ENCODE measurements at regions not wholly inside any gene's neighbourhood (a gene's known extent, or its start where the extent isn't known, plus 50 kb on each side); places are given as distances from the start of the nearest gene placed in this dataset.

DNA sequence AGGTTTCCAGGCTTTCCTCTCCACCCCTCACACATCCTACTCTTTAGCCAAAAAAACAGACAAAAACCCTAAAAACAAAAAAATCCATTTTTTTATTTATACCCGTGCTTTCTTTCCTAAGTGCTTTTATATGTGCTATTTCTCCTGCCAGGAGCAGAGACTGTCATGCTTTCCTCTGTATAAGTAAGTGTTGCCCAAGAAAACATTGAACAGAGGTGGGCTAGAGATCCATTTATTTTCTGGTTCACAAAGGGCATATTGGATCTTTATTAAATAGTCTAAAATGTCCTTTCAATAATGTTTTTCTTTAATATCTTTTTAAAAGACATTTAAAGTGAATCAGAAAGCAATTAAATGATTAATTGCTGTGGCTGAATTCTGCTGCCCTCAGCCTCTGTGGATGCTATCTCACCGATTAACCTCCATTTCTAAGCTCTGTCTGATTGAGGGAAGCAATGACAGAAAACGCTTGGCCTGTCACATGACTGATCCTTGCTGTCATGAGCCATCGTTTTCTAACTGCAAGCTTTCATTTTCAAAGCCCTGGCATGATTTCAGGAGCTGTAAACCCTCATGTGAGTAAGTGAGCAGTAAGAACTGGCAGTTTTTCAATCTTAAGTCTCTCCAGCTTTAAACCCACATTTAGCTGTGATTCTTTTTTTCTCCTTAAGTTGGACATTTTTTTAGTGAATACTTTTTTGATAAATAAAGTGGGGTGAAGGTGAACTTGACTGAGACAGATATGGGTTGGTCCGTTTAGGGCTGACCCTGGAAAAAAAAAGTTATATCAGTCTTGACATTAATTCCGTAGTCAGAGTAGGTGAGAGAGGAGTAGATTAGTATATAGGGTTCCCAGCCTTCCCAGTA is 180.7 kb upstream of the PGRMC2 start:
- H3K27ac ChIP-seq = peak overlapping the region; percentile 51

DNA sequence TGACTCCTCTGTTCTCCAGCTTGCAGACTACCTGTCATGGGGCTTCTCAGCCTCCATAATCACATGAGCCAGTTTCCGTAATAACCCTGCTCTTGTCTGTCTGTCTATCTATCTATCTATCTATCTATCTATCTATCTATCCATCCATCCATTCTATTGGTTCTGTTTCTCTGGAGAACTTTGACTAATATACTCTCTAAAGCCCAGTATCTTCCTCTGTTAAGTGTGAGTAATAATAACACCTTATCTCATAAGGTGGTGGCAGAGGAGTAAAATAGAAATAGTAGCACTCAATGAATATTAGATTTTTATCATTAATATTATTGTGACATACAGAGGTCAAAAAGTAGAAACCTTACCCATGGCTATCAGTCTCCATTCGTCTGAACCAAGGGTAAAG is 177.9 kb upstream of the PGRMC2 start:
- TF ChIP-seq, protein P1, sequence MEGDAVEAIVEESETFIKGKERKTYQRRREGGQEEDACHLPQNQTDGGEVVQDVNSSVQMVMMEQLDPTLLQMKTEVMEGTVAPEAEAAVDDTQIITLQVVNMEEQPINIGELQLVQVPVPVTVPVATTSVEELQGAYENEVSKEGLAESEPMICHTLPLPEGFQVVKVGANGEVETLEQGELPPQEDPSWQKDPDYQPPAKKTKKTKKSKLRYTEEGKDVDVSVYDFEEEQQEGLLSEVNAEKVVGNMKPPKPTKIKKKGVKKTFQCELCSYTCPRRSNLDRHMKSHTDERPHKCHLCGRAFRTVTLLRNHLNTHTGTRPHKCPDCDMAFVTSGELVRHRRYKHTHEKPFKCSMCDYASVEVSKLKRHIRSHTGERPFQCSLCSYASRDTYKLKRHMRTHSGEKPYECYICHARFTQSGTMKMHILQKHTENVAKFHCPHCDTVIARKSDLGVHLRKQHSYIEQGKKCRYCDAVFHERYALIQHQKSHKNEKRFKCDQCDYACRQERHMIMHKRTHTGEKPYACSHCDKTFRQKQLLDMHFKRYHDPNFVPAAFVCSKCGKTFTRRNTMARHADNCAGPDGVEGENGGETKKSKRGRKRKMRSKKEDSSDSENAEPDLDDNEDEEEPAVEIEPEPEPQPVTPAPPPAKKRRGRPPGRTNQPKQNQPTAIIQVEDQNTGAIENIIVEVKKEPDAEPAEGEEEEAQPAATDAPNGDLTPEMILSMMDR (conservative IDR thresholded peaks at IDR 0.05) = no peak
- no peak overlapping the region for H3K27ac ChIP-seq

More for the DNA sequence above, 180.7 kb upstream of the PGRMC2 start:
- TF ChIP-seq, protein P1 (conservative IDR thresholded peaks at IDR 0.05) = no peak

DNA sequence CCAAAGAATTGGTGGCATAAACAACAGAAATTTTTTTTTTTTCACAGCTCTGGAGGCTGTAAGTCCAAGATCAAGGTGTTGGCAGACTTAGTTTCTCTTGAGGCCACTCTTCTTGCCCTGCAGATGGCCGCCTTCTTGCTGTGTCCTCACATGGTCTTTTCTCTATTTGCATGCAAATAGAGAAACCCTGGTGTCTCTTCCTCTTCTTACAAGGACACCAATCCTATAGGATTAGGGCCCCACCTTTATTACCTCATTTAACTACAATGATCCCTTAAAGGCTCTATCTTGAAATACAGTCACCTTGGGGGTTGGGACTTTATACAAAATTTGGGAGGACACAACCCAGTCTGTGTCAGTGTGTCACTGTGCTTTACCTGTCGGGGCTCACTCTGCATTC is 175.4 kb upstream of the PGRMC2 start:
- no peak overlapping the region for H3K27ac ChIP-seq
- TF ChIP-seq, protein P1 (conservative IDR thresholded peaks at IDR 0.05) = no peak

DNA sequence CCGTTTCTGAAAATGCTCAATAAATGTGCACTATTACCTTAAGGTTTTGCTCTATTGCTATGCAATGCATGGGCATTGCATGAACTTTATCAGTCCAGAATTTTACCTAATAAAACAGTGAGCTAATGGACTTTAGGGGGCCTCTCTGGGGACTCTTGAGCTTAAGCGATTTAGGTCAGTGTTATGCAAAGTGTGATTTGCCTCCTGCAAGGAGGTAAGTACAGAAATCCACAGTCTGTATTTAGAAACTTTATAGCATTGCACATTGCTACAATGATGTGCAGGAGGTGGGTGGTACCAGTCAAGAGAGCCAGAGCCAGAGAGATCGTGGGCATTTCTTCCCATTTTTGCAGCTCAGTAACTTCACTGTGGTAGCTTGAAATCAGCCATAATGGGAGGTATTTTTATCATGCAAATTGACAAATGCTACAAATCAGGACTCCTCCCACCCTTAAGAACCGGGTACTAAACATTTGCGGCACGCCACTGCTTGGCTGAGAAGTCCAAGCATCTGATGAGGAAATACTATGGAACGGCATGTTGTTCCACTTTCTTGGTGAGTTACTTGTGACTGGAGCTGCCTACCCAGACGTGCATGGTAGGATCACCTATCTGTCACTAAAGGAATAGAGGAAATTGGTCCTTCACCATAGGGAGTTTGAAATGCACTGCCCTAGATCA is 174.6 kb upstream of the PGRMC2 start:
- TF ChIP-seq, protein P1 (conservative IDR thresholded peaks at IDR 0.05) = no peak
- H3K27ac ChIP-seq = no peak overlapping the region

DNA sequence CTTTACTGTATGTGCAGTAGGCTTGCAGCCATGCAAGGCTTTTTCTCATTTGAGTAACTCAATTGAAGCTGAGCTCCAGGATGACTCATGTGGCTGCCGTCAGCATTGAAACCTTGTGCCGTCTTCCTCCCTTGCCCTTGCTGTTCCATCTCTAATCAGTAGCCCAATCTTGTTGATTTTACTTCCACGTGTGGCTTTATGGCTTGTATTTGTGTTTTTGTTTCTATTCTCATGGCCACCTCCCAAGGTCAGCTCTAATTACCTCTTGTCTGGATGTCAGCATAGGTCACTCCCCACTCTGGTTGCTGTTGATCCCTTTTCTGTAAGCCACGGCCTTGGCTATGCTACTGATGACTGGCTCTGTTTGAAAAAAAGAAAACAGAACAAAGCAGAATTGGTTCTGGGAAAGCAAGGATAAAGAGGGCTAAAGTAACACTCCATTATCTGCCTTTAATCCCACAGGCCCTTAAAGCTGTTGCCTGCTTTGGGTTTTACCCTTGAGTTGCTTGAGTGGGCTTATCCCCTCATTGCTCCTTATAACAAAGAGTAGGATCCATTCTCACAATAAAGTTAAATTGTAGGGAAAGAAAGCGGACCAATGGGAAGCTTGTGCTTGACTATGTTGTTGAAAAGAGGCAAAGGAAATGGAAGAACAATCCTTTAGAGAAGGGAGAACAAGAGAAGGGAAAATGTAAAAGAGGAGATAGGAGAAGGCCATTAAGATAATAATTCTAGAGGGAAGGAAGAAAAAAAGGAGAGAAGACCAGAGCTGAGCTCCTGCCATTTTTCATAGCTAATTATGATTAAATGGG is 173.9 kb upstream of the PGRMC2 start:
- TF ChIP-seq, protein P1 (conservative IDR thresholded peaks at IDR 0.05) = no peak
- H3K27ac ChIP-seq = no peak overlapping the region

DNA sequence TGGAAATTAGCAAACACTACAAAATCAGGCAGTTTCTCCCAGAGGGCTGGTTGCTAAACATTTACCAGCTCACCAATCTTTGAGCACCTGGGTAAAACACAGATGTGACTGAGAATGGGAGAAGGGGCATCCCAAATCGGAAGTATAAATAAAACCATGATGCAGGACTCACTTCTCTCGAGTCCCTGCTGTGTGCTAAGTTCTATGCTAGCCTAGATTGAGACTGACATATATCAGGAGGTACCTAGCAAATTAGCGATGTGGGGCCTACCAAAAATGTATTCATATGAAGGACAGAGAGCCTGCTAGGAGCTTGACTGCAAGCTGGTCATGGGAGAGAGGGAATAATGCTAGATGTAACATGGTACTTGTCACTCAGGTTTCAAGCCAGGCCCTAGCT is 171.9 kb upstream of the PGRMC2 start:
- no peak overlapping the region for H3K27ac ChIP-seq
- TF ChIP-seq, protein P1 (conservative IDR thresholded peaks at IDR 0.05) = no peak

DNA sequence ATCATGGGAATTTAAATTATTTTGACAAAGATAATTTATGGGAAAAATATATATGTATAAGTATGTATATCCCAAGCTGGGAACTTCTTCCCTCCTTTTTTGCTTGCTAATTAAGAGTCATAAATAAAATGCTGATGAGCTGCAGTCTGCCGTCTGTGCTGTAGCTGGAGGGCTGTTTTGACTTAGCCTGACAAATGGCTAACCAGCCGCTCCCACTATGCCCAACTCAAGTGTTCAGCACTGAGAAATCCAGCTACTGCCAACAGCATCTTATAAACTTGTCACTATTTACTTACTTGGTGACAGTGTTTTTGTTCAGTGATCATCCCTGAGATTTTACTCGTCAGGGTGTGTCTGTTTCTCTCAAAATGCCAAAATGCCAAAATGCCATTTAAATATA is 171.2 kb upstream of the PGRMC2 start:
- TF ChIP-seq, protein P1 (conservative IDR thresholded peaks at IDR 0.05) = no peak
- no peak overlapping the region for H3K27ac ChIP-seq

All from VCaP (cell line).